NCI-H2227 (cell line): ENCODE measurements at regions not wholly inside any gene's neighbourhood (a gene's known extent, or its start where the extent isn't known, plus 50 kb on each side); places are given as distances from the start of the nearest gene placed in this dataset.
"Not testable (repeated sequence)": the region's sequence is repeated elsewhere in the genome, so short reads cannot be mapped to it uniquely, and the experiment has no call there.

Source experiments
- DNase-seq: peaks from one replicate; lab custom pipeline; 2025; ENCODE audit not compliant: unreplicated experiment; lab: John Stamatoyannopoulos, UW

- DNase-seq: no peak
Measured at GRCh38 chr11:8772571-8773519, 90.3 kb downstream of the RPL27A start.

GRCh38 chr11:8773916-8774539 is 91.4 kb downstream of the RPL27A start:
- no peak for DNase-seq

- DNase-seq: not testable (repeated sequence)
Measured at GRCh38 chr11:8774916-8775315, 92.3 kb downstream of the RPL27A start.

GRCh38 chr11:8775332-8775731 is 92.7 kb downstream of the RPL27A start:
- no peak for DNase-seq

GRCh38 chr11:8775734-8776133 is 93.1 kb downstream of the RPL27A start:
- no peak for DNase-seq

GRCh38 chr11:8776209-8776608 is 93.6 kb downstream of the RPL27A start:
- no peak for DNase-seq

- DNase-seq: no peak
Measured at GRCh38 chr11:8777907-8778767, 95.5 kb downstream of the RPL27A start.

- DNase-seq: no peak
Measured at GRCh38 chr11:8779107-8779506, 96.5 kb downstream of the RPL27A start.

GRCh38 chr11:8779732-8780131 is 97.1 kb downstream of the RPL27A start:
- DNase-seq: no peak

GRCh38 chr11:8784954-8785353 is 102.4 kb downstream of the RPL27A start:
- no peak for DNase-seq

GRCh38 chr11:8785457-8785856 is 102.9 kb downstream of the RPL27A start:
- no peak for DNase-seq

- no peak for DNase-seq
Measured at GRCh38 chr11:8785998-8786397, 103.4 kb downstream of the RPL27A start.

GRCh38 chr11:8786933-8787332 is 104.3 kb downstream of the RPL27A start:
- DNase-seq: no peak

GRCh38 chr11:8787372-8787771 is 104.8 kb downstream of the RPL27A start:
- no peak for DNase-seq

- DNase-seq: no peak
Measured at GRCh38 chr11:8788616-8789015, 106.0 kb downstream of the RPL27A start.

GRCh38 chr11:8789864-8790263 is 107.3 kb downstream of the RPL27A start:
- DNase-seq: no peak

GRCh38 chr11:8790968-8791367 is 108.4 kb downstream of the RPL27A start:
- DNase-seq: no peak

GRCh38 chr11:8792710-8793109 is 110.1 kb downstream of the RPL27A start:
- no peak for DNase-seq

GRCh38 chr11:8793114-8793777 is 110.7 kb downstream of the RPL27A start:
- DNase-seq: no peak

- DNase-seq: no peak
Measured at GRCh38 chr11:8794126-8794525, 111.5 kb downstream of the RPL27A start.

- DNase-seq: no peak
Measured at GRCh38 chr11:8794677-8795103, 112.1 kb downstream of the RPL27A start.
